SK-N-SH (cell line): ENCODE measurements at regions not wholly inside any gene's neighbourhood (a gene's known extent, or its start where the extent isn't known, plus 50 kb on each side); places are given as distances from the start of the nearest gene placed in this dataset.
A peak's percentile ranks its signal among the peaks of the same experiment; 100 is the strongest.

Experiments used
- CTCF ChIA-PET: fragments of 300-600, 350-600 bp; formaldehyde crosslinking; extraction: SDS; loops from one replicate; lab custom pipeline; 2021; lab: Yijun Ruan, JAX
- POLR2A ChIA-PET: fragments of 350-600 bp; sonication (Branson Sonifier 250); formaldehyde crosslinking; extraction: SDS; loops from one replicate; lab custom pipeline; 2020; ENCODE audit warnings: antibody characterized with exemption, inconsistent platforms; lab: Yijun Ruan, JAX
- DNase-seq: peaks from one replicate; pipeline ENCODE4 v3.0.0; 2012
- H2AFZ ChIP-seq: fragments of 200-600 bp; sonication (generic); 2 replicates; pipeline ENCODE4 v1.8.1; 2016; ENCODE audit warnings: antibody characterized with exemption, mild to moderate bottlenecking, low read depth
- H3F3A ChIP-seq: fragments of 200-600 bp; sonication (generic); replicated peaks from 2 replicates; pipeline ENCODE3; 2016; ENCODE audit warnings: antibody characterized with exemption, mild to moderate bottlenecking; ENCODE audit not compliant: insufficient read depth
- H3K27ac ChIP-seq, 2 experiments: fragments of 200-500 bp in 1 of 2; fragments of 200-600 bp in 1 of 2; sonication (Bioruptor generic) in 1 of 2; sonication (generic), shearing (Covaris generic) in 1 of 2; 2 replicates each; pipeline versions ENCODE4 v1.5.1 to v1.6.1; 2014 to 2016; ENCODE audit warnings: low read depth in 2 of 2, inconsistent platforms in 1 of 2, low read length in 1 of 2, mild to moderate bottlenecking in 1 of 2, mixed read lengths in 1 of 2
- H3K27me3 ChIP-seq: fragments of 200-600 bp; sonication (generic), shearing (Covaris generic); 2 replicates; pipeline ENCODE4 v1.6.1; 2016; ENCODE audit warnings: mixed run types; ENCODE audit not compliant: insufficient read depth
- H3K36me3 ChIP-seq, 2 experiments: fragments of 200-500 bp in 1 of 2; fragments of 200-600 bp in 1 of 2; sonication (Bioruptor generic) in 1 of 2; sonication (generic) in 1 of 2; replicated peaks in 1 of 2; 2 replicates each; pipeline versions ENCODE3 to v1.5.1; 2014 to 2016; ENCODE audit warnings: low read length in 1 of 2, mild to moderate bottlenecking in 1 of 2; ENCODE audit not compliant: insufficient read depth in 2 of 2, control insufficient read depth in 1 of 2
- H3K4me1 ChIP-seq, 2 experiments: fragments of 200-500 bp in 1 of 2; fragments of 200-600 bp in 1 of 2; sonication (Bioruptor generic) in 1 of 2; sonication (generic), shearing (Covaris generic) in 1 of 2; 2 replicates each; pipeline versions ENCODE4 v1.5.1 to v1.6.1; 2014 to 2016; ENCODE audit warnings: low read depth in 1 of 2, low read length in 1 of 2, mixed run types in 1 of 2; ENCODE audit not compliant: insufficient read depth in 2 of 2, control insufficient read depth in 1 of 2
- H3K4me2 ChIP-seq: fragments of 200-600 bp; sonication (generic), shearing (Covaris generic); 2 replicates; pipeline ENCODE4 v1.6.1; 2017; ENCODE audit warnings: mixed run types
- H3K4me3 ChIP-seq, 2 experiments: fragments of 200-500 bp in 1 of 2; fragments of 200-600 bp in 1 of 2; sonication (Bioruptor generic) in 1 of 2; sonication (generic), shearing (Covaris generic) in 1 of 2; 2 replicates each; pipeline versions ENCODE4 v1.5.1 to v1.8.1; 2014 to 2016; ENCODE audit warnings: low read depth in 2 of 2, inconsistent platforms in 1 of 2, low read length in 1 of 2, mild to moderate bottlenecking in 1 of 2, mixed read lengths in 1 of 2, moderate library complexity in 1 of 2
- H3K79me2 ChIP-seq: fragments of 200-600 bp; sonication (generic); 2 replicates; pipeline ENCODE4 v1.8.1; 2017; ENCODE audit warnings: mild to moderate bottlenecking; ENCODE audit not compliant: insufficient read depth
- H3K9ac ChIP-seq: fragments of 200-600 bp; sonication (generic); 2 replicates; pipeline ENCODE4 v1.6.1; 2017; ENCODE audit warnings: mixed run types
- H3K9me2 ChIP-seq: fragments of 200-600 bp; sonication (generic); 2 replicates; pipeline ENCODE4 v1.6.1; 2017; ENCODE audit warnings: mixed run types
- H3K9me3 ChIP-seq: fragments of 200-600 bp; sonication (generic); 2 replicates; pipeline ENCODE4 v1.6.1; 2017; ENCODE audit warnings: mixed run types, mild to moderate bottlenecking, moderate library complexity
- H4K20me1 ChIP-seq: fragments of 200-600 bp; sonication (generic); 2 replicates; pipeline ENCODE4 v1.6.1; 2017; ENCODE audit warnings: mild to moderate bottlenecking, mixed run types; ENCODE audit not compliant: insufficient read depth
- EP300 ChIP-seq, 2 experiments: IDR thresholded peaks; 2 replicates each; pipeline versions ENCODE4 v1.4.0 to v1.6.1; 2012; ENCODE audit warnings: borderline replicate concordance in 1 of 2, low read depth in 1 of 2, low read length in 1 of 2
- MAX ChIP-seq: IDR thresholded peaks from 2 replicates; pipeline ENCODE4 v1.4.0; 2012; ENCODE audit warnings: low read depth
- NFIC ChIP-seq: IDR thresholded peaks from 2 replicates; pipeline ENCODE4 v1.4.0; 2012; ENCODE audit warnings: borderline replicate concordance
- RXRA ChIP-seq: IDR thresholded peaks from 2 replicates; pipeline ENCODE4 v1.4.0; 2012; ENCODE audit warnings: low read depth, mild to moderate bottlenecking, borderline replicate concordance
- TCF12 ChIP-seq: IDR thresholded peaks from 2 replicates; pipeline ENCODE4 v1.4.0; 2012
- YY1 ChIP-seq: IDR thresholded peaks from 2 replicates; pipeline ENCODE4 v1.4.0; 2012; ENCODE audit warnings: low read depth, mild to moderate bottlenecking
- WGBS: methylation state at CpG from one replicate; pipeline ENCODE4 v1.1.6; 2017; ENCODE audit warnings: low lambda C conversion rate; 5-methylcytosine and 5-hydroxymethylcytosine counted together
- TF ChIP-seq, protein P1 (sequence below): fragments of 200-600 bp; sonication (generic); IDR thresholded peaks from 2 replicates; pipeline ENCODE4 v1.6.1; 2017; ENCODE audit warnings: antibody characterized with exemption, mild to moderate bottlenecking, moderate library complexity
- TF ChIP-seq, protein P2 (sequence below): IDR thresholded peaks from 2 replicates; pipeline ENCODE4; 2012

DNA sequence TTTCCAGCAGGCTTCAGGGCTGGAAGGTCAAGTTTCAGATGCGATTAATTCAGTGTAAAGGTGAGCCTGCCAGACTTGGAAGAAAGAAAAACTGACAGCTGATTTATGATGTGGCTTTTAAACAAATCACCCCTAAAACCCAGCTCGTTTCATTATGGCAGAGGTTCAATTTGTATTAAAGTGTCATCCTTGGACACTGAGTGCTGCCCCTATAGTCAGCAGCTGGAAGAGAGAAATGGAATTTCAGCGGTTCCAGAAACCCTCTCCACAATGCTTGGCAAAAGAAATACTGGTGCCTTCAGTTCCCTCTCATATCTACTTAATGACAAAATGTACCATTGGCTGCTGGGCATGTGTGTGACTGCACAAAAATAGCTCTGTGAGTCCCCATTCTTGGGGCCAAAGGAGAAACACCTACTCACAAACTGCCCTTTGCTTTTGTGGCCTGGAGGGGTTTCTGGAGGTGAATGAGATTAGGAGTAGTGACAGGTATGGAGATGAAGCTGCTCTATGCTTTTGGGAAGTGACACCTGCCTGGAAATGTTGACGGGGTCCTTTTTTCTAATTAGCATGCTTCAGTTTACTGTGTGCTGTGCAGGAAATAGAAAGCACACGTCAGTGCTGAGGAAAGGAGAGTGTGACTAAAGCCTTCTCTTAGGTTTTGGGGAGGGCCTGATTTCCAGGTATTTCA is 95.1 kb upstream of the TSPAN2 start:
- CTCF ChIA-PET = interaction anchor here (1.0 to 2.0 kb wide), 2 partner anchors 14 to 286 kb away, joined by 3 to 4 read pairs; no protein-coding TSS in a partner anchor
- Histone ChIP-seq H3K79me2 (no peaks in the 10 kb centered on the region), H3K4me3 (0 out of 4 replicates have a peak overlapping the region, but pooled peaks of 1 of the 2 experiments have one; percentile 11), H3K27ac (peak overlapping the region; percentile 14 to 64; a peak in 3 of 4 replicates), H3K9me2 (no peaks in the 10 kb centered on the region), H3K9me3 (no peaks in the 10 kb centered on the region), H2AFZ (peak overlapping the region; percentile 53; the same call in 1 of the 2 replicates), H3K36me3 (no peaks in the 10 kb centered on the region), H3F3A (peaks cover 36% of the 10 kb centered on the region), H3K27me3 (no peaks in the 10 kb centered on the region), H4K20me1 (no peaks in the 10 kb centered on the region), H3K4me1 (peaks cover 12 to 32% of the 10 kb centered on the region in 2 experiments; a peak in 3 of 4 replicates), H3K9ac (peak overlapping the region; percentile 41; the same call in 1 of the 2 replicates), H3K4me2 (peak overlapping the region; percentile 55)
- POLR2A ChIA-PET = no interaction called here
- no peak for DNase-seq
- WGBS = 61% methylated on average over 5 of the region's 5 CpGs
- TF ChIP-seq, protein P1, sequence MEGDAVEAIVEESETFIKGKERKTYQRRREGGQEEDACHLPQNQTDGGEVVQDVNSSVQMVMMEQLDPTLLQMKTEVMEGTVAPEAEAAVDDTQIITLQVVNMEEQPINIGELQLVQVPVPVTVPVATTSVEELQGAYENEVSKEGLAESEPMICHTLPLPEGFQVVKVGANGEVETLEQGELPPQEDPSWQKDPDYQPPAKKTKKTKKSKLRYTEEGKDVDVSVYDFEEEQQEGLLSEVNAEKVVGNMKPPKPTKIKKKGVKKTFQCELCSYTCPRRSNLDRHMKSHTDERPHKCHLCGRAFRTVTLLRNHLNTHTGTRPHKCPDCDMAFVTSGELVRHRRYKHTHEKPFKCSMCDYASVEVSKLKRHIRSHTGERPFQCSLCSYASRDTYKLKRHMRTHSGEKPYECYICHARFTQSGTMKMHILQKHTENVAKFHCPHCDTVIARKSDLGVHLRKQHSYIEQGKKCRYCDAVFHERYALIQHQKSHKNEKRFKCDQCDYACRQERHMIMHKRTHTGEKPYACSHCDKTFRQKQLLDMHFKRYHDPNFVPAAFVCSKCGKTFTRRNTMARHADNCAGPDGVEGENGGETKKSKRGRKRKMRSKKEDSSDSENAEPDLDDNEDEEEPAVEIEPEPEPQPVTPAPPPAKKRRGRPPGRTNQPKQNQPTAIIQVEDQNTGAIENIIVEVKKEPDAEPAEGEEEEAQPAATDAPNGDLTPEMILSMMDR = peak; percentile 26
- TF ChIP-seq NFIC (peak; percentile 27; the same call in 1 of the 2 replicates), TCF12 (no peak; the same call in 1 of the 2 replicates), EP300 (IDR thresholded peaks at IDR 0.05; ENCODE audit: borderline replicate concordance in 1 of 2, low read depth in 1 of 2, low read length in 1 of 2) (peak in 1 of 2 experiments; percentile 43; a peak in 1 of 4 replicates), RXRA (no peak)
- TF ChIP-seq, protein P2, sequence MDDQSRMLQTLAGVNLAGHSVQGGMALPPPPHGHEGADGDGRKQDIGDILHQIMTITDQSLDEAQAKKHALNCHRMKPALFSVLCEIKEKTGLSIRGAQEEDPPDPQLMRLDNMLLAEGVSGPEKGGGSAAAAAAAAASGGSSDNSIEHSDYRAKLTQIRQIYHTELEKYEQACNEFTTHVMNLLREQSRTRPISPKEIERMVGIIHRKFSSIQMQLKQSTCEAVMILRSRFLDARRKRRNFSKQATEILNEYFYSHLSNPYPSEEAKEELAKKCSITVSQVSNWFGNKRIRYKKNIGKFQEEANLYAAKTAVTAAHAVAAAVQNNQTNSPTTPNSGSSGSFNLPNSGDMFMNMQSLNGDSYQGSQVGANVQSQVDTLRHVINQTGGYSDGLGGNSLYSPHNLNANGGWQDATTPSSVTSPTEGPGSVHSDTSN = peak; percentile 52; the same call in 1 of the 2 replicates

- CTCF ChIA-PET = interaction anchor here (1.0 to 2.0 kb wide), 2 partner anchors 13 to 286 kb away, joined by 3 to 4 read pairs; no protein-coding TSS in a partner anchor
- H3K4me3 ChIP-seq = no peak overlapping the region
- H3K4me2 ChIP-seq = no peak overlapping the region
- H3K79me2 ChIP-seq = no peaks in the 10 kb centered on the region
- peaks cover 30% of the 10 kb centered on the region for H3F3A ChIP-seq
- no peaks in the 10 kb centered on the region for H3K36me3 ChIP-seq
- H3K9me2 ChIP-seq = no peaks in the 10 kb centered on the region
- peaks cover 10 to 33% of the 10 kb centered on the region in 2 experiments; a peak in 3 of 4 replicates for H3K4me1 ChIP-seq
- no peaks in the 10 kb centered on the region for H3K27me3 ChIP-seq
- TF ChIP-seq YY1 (no peak), TCF12 (peak; percentile 43; the same call in 1 of the 2 replicates), MAX (peak; percentile 83)
- H3K9me3 ChIP-seq = no peaks in the 10 kb centered on the region
- POLR2A ChIA-PET = no interaction called here
- 85% methylated on average over 8 of the region's 8 CpGs for WGBS
- peak overlapping the region; percentile 24; the same call in 1 of the 2 replicates for H2AFZ ChIP-seq
- DNase-seq = no peak
- H3K9ac ChIP-seq = no peak overlapping the region
- H3K27ac ChIP-seq = peak overlapping the region; percentile 50 to 64
- H4K20me1 ChIP-seq = no peaks in the 10 kb centered on the region
Measured at GRCh38 chr1:115183721-115184259, 94.5 kb upstream of the TSPAN2 start.
